ENCODE measurements at regions not wholly inside any gene's neighbourhood (a gene's known extent, or its start where the extent isn't known, plus 50 kb on each side); places are given as distances from the start of the nearest gene placed in this dataset.

DNA sequence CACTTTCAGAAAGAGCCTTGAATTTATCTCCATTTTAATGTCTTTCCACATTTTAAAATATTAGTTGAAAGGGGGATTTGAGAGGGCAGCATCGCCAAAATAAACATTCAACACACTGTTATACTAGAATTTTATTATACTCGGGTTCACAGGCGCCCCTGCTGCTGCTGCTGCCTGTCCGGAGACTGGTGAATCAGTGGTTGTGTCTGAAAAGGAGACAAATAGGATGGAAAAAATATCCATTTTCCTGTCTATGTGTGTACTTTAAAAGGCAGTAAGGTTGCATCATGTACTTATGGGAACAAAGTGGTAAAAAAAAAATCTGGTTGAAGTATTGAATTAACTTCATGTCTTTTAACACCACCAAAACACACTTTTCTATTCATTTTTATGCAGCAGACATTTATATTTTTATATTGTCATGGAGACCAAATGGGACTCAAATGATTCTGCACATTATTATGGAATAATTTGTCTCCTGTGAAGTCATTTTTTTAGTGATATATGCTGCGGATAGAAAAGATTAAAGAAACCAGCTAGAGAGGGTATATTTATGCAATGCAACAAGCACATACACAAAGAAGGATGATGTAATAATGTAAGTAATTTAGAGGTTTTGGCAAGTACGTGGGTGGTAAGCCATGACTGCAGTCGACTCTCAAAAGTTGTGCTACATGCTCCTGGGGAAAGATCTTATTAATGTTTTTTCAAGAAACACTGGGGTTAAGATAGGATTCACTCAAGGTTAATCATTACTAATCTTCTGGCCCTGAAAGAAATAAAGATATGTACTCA is 759.0 kb upstream of the SOX9 start:
- TF ChIP-seq POLR2AphosphoS5 (IDR thresholded peaks at IDR 0.05; ENCODE audit: low read depth) = no peak
- TF ChIP-seq, protein P1, sequence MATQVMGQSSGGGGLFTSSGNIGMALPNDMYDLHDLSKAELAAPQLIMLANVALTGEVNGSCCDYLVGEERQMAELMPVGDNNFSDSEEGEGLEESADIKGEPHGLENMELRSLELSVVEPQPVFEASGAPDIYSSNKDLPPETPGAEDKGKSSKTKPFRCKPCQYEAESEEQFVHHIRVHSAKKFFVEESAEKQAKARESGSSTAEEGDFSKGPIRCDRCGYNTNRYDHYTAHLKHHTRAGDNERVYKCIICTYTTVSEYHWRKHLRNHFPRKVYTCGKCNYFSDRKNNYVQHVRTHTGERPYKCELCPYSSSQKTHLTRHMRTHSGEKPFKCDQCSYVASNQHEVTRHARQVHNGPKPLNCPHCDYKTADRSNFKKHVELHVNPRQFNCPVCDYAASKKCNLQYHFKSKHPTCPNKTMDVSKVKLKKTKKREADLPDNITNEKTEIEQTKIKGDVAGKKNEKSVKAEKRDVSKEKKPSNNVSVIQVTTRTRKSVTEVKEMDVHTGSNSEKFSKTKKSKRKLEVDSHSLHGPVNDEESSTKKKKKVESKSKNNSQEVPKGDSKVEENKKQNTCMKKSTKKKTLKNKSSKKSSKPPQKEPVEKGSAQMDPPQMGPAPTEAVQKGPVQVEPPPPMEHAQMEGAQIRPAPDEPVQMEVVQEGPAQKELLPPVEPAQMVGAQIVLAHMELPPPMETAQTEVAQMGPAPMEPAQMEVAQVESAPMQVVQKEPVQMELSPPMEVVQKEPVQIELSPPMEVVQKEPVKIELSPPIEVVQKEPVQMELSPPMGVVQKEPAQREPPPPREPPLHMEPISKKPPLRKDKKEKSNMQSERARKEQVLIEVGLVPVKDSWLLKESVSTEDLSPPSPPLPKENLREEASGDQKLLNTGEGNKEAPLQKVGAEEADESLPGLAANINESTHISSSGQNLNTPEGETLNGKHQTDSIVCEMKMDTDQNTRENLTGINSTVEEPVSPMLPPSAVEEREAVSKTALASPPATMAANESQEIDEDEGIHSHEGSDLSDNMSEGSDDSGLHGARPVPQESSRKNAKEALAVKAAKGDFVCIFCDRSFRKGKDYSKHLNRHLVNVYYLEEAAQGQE (IDR thresholded peaks at IDR 0.05; ENCODE audit: insufficient replicate concordance, low read depth) = no peak
- no peak for TF ChIP-seq GABPA (IDR thresholded peaks at IDR 0.05; ENCODE audit: low read depth)
- TF ChIP-seq SPI1 (IDR thresholded peaks at IDR 0.05; ENCODE audit: borderline replicate concordance, low read depth) = no peak
- TF ChIP-seq, protein P2, sequence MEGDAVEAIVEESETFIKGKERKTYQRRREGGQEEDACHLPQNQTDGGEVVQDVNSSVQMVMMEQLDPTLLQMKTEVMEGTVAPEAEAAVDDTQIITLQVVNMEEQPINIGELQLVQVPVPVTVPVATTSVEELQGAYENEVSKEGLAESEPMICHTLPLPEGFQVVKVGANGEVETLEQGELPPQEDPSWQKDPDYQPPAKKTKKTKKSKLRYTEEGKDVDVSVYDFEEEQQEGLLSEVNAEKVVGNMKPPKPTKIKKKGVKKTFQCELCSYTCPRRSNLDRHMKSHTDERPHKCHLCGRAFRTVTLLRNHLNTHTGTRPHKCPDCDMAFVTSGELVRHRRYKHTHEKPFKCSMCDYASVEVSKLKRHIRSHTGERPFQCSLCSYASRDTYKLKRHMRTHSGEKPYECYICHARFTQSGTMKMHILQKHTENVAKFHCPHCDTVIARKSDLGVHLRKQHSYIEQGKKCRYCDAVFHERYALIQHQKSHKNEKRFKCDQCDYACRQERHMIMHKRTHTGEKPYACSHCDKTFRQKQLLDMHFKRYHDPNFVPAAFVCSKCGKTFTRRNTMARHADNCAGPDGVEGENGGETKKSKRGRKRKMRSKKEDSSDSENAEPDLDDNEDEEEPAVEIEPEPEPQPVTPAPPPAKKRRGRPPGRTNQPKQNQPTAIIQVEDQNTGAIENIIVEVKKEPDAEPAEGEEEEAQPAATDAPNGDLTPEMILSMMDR (IDR thresholded peaks at IDR 0.05; ENCODE audit: insufficient read depth, low read length) = no peak
- Histone ChIP-seq H3K4me3 (replicated peaks; ENCODE audit: insufficient read depth, low read length) (no peak overlapping the region), H3K27me3 (ENCODE audit: insufficient read depth, poor library complexity, severe bottlenecking) (no peaks in the 10 kb centered on the region), H3K27ac (replicated peaks) (no peak overlapping the region)
- DNase-seq (ENCODE audit: low read depth in 1 of 2, low spot score in 1 of 2) = no peak

DNA sequence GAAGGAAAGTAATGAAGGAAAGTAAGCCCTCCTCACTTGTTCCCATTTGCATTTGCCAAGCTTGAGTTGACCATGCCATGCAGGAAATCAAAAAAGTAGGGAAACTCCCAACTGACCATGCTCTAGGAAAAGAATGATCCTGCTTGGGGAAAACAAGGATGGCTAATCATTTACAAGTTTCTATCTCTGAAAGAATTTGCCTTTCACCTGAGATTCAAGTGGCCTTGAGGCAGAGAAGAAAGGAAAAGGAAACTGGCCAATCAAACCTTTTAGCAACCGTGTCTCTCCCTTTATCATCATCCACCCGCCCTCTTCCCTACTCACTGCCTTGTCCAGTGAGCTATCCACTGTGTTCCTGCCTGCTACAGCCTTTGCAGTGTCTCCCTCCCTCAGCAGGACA is 757.2 kb upstream of the SOX9 start:
- no peak overlapping the region for H3K27ac ChIP-seq (replicated peaks)
- H3K4me3 ChIP-seq (replicated peaks; ENCODE audit: insufficient read depth, low read length) = no peak overlapping the region
- DNase-seq (ENCODE audit: low read depth in 1 of 2, low spot score in 1 of 2) = no peak
- TF ChIP-seq SPI1 (IDR thresholded peaks at IDR 0.05; ENCODE audit: borderline replicate concordance, low read depth) = no peak
- TF ChIP-seq GABPA (IDR thresholded peaks at IDR 0.05; ENCODE audit: low read depth) = no peak
- no peaks in the 10 kb centered on the region for H3K27me3 ChIP-seq (ENCODE audit: insufficient read depth, poor library complexity, severe bottlenecking)

DNA sequence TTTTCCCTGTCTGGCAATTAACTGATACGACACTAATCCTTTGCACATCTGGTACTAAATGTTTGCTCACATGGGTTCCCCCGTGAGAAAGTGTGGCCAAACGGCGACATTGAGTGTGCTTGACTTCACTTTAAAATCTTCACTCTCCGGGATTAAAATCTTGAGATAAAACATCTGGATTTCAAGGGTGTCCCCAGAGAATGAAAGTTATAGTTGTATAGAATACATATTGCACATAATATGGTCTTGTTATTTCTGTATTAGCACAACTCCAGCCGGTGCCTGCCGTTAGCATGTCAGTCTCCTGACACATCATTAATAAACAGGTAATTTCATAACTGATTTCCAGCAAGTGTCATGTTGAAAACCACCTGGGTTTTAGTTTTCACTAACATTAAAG is 749.0 kb upstream of the SOX9 start:
- TF ChIP-seq, protein P2 (IDR thresholded peaks at IDR 0.05; ENCODE audit: insufficient read depth, low read length) = no peak
- TF ChIP-seq POLR2AphosphoS5 (IDR thresholded peaks at IDR 0.05; ENCODE audit: low read depth) (no peak), SPI1 (IDR thresholded peaks at IDR 0.05; ENCODE audit: borderline replicate concordance, low read depth) (no peak), GABPA (IDR thresholded peaks at IDR 0.05; ENCODE audit: low read depth) (no peak)
- TF ChIP-seq, protein P1 (IDR thresholded peaks at IDR 0.05; ENCODE audit: insufficient replicate concordance, low read depth) = no peak
- Histone ChIP-seq H3K27me3 (ENCODE audit: insufficient read depth, poor library complexity, severe bottlenecking) (no peaks in the 10 kb centered on the region), H3K27ac (replicated peaks) (no peak overlapping the region), H3K4me3 (replicated peaks; ENCODE audit: insufficient read depth, low read length) (no peak overlapping the region)
- DNase-seq (ENCODE audit: low read depth in 1 of 2, low spot score in 1 of 2) = no peak

DNA sequence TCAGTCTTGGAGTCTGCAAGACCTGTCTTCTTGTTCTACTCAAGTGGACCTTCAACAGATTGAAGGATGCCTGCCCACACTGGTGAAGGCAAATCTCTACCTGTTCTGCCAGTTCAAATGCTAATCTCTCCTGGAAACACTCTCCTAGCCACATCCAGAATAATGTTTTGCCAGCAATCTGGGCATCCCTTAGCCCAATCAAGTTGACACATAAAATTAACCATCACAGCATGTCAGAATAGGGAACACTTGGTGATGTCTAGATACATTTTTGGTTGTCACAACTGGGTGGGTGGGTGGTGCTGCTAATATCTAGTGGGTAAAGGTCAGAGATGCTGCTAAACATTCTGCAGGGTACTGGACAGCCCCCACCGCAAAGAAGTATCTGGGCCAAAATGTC is 744.9 kb upstream of the SOX9 start:
- no peak overlapping the region for H3K27ac ChIP-seq (replicated peaks)
- no peak overlapping the region for H3K4me3 ChIP-seq (replicated peaks; ENCODE audit: insufficient read depth, low read length)
- no peak for DNase-seq (ENCODE audit: low read depth in 1 of 2, low spot score in 1 of 2)
- no peaks in the 10 kb centered on the region for H3K27me3 ChIP-seq (ENCODE audit: insufficient read depth, poor library complexity, severe bottlenecking)
- TF ChIP-seq, protein P2 (IDR thresholded peaks at IDR 0.05; ENCODE audit: insufficient read depth, low read length) = no peak
- no peak for TF ChIP-seq SPI1 (IDR thresholded peaks at IDR 0.05; ENCODE audit: borderline replicate concordance, low read depth)
- TF ChIP-seq GABPA (IDR thresholded peaks at IDR 0.05; ENCODE audit: low read depth) = no peak
- TF ChIP-seq, protein P1 (IDR thresholded peaks at IDR 0.05; ENCODE audit: insufficient replicate concordance, low read depth) = no peak
- TF ChIP-seq POLR2AphosphoS5 (IDR thresholded peaks at IDR 0.05; ENCODE audit: low read depth) = no peak

All from HL-60 (cell line).